ENCODE measurements at regions not wholly inside any gene's neighbourhood (a gene's known extent, or its start where the extent isn't known, plus 50 kb on each side); places are given as distances from the start of the nearest gene placed in this dataset.

DNA sequence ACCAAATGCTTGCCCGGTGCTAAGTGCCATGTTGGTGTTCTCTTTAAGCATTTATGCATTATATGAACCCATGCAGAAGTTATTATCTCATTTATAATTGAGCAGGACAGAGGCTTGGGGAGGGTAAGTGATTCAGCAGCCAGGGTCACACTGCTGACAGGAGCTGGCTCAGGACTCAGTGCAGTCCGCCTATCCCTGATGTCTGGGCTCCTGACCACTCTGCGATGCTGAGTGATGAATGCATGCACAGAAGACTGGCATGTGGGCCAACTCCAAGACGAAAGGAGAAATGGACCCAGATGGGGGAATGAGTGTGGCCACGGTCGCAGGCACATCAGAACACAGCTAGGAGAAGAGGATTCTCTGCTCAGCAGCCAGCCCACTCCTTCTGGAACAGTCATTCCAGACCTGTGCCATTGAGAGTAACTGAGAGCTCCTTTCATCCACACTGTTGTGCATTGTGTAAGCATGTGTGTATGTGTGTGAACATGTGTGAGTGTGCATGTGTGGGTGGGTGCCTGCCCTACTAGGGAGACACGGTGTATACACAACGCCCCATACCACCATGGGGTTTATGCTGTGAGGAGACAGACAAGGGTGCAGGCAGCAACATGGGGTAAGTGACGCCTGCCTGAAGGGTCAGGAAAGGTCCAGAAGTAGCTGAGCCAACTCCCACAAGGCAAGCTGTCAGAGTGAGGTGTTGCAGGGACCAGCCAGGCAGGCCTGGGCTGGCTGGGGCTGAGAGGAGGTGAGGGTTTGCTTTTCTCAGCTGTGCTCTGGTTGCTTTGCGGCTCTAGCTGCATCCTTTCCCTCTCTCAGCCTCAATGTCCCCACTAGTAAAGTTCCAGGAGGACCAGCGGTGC, 97.8 kb upstream of the PMEPA1 start:
- ChIA-PET POLR2A (no interaction called here), CTCF (no interaction called here)
- no peak for DNase-seq (ENCODE audit: extremely low spot score)
- TF ChIP-seq, protein P1, sequence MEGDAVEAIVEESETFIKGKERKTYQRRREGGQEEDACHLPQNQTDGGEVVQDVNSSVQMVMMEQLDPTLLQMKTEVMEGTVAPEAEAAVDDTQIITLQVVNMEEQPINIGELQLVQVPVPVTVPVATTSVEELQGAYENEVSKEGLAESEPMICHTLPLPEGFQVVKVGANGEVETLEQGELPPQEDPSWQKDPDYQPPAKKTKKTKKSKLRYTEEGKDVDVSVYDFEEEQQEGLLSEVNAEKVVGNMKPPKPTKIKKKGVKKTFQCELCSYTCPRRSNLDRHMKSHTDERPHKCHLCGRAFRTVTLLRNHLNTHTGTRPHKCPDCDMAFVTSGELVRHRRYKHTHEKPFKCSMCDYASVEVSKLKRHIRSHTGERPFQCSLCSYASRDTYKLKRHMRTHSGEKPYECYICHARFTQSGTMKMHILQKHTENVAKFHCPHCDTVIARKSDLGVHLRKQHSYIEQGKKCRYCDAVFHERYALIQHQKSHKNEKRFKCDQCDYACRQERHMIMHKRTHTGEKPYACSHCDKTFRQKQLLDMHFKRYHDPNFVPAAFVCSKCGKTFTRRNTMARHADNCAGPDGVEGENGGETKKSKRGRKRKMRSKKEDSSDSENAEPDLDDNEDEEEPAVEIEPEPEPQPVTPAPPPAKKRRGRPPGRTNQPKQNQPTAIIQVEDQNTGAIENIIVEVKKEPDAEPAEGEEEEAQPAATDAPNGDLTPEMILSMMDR (IDR thresholded peaks at IDR 0.05; ENCODE audit: control extremely low read depth, extremely low read depth, low read depth, missing control alignments), result no peak

DNA sequence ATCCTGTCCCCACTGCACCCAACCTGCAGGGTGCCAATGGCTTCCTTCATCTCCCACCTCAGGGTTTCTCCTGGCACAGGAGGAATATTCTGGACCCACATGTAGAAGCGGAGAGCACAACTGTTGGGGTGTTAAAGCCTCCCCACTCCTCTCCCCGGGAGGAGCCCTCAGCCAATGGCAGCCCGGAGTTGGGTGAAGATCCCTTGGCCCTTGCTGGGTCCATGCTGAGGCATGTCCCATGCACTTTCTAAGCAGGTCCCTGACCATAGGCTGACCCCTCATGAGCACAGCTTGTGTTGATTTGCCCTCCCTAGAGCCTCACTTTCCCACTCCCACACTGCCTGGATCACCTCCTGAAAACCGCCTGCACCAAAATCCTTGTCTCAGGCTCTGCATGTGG, 97.2 kb upstream of the PMEPA1 start:
- TF ChIP-seq, protein P1 (IDR thresholded peaks at IDR 0.05; ENCODE audit: control extremely low read depth, extremely low read depth, low read depth, missing control alignments), result no peak
- ChIA-PET CTCF (no interaction called here), POLR2A (no interaction called here)
- no peak for DNase-seq (ENCODE audit: extremely low spot score)

GRCh38 chr20:57806476-57806875, 96.7 kb upstream of the PMEPA1 start:
- POLR2A ChIA-PET, result no interaction called here
- TF ChIP-seq, protein P1 (IDR thresholded peaks at IDR 0.05; ENCODE audit: control extremely low read depth, extremely low read depth, low read depth, missing control alignments), result no peak
- CTCF ChIA-PET, result no interaction called here
- DNase-seq (ENCODE audit: extremely low spot score), result no peak

DNA sequence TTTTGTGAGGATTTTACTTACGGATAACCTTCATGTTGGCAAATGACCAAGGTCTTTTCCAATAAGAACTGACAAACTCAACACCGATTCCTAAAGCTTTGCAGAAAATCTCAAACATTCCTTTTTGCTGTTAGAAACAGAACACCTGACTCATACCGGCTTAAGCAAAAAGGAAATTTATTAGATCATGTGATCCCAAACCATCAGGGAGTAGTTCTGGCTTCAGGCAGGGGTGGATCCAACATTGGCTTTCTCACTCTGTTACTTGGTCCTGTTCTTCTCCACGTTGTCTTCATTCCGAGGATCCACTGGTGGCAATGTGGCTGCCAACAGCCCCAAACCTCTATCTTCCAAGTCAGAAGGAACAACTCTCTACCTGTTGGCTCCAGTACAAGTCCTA, 95.9 kb upstream of the PMEPA1 start:
- TF ChIP-seq, protein P1 (IDR thresholded peaks at IDR 0.05; ENCODE audit: control extremely low read depth, extremely low read depth, low read depth, missing control alignments), result no peak
- ChIA-PET CTCF (no interaction called here), POLR2A (no interaction called here)

DNA sequence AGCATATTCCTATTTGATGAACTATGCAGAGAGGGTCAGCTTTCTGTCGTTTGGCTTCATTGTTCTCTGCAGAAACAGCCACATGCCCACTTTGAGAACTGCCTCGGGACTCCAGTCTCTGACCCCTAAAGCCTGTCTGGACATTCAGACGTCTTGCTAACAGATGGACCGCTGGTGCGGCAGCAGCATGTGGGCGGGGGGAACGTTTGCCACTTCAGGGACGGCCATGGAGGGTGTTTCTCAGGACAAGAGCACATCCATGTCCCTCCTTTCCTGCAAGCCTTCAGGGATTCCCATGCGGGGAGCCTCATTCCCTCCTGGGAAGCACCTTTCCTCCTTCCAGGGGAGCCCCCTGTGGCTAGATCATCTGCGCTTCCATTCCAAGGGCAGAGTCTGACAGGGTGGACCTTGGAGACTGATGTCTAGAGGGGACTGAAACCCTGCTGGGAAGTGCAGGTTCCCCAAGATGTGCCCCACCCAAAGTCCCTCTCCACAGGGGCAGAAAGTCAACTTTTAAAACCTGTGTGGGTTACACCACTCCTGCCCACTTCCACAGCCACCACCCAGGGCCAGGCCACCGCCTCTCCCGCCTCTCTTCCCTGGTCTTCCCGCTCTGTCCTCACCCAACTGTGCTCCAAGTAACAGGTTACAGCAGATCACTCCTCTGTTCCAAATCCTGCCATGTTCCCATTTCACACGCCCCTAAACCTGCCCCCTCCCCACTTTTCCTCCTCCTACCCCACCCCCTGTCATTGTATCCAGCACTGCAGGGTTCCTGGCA, 94.8 kb upstream of the PMEPA1 start:
- CTCF ChIA-PET, result no interaction called here
- TF ChIP-seq, protein P1 (IDR thresholded peaks at IDR 0.05; ENCODE audit: control extremely low read depth, extremely low read depth, low read depth, missing control alignments), result no peak
- POLR2A ChIA-PET, result no interaction called here
- no peak for DNase-seq (ENCODE audit: extremely low spot score)

More for the DNA sequence above, 95.9 kb upstream of the PMEPA1 start:
- DNase-seq (ENCODE audit: extremely low spot score), result no peak

GRCh38 chr20:57803508-57804005, 93.7 kb upstream of the PMEPA1 start:
- CTCF ChIA-PET, result interaction anchor here (1.0 to 1.2 kb wide), 3 partner anchors 10 to 150 kb away, joined by 3 read pairs; no protein-coding TSS in a partner anchor

More at GRCh38 chr20:57803508-57804005, 93.7 kb upstream of the PMEPA1 start:
- POLR2A ChIA-PET, result no interaction called here
- TF ChIP-seq, protein P1 (IDR thresholded peaks at IDR 0.05; ENCODE audit: control extremely low read depth, extremely low read depth, low read depth, missing control alignments), result no peak
- DNase-seq (ENCODE audit: extremely low spot score), result no peak

Measured in GM10248 (cell line).